ENCODE measurements at regions not wholly inside any gene's neighbourhood (a gene's known extent, or its start where the extent isn't known, plus 50 kb on each side); places are given as distances from the start of the nearest gene placed in this dataset.

GRCh38 chr3:64342940-64343688, 117.8 kb upstream of the PRICKLE2 start:
- Histone ChIP-seq H3K27ac (ENCODE audit: low read length) (no peak overlapping the region), H2AFZ (ENCODE audit: low read depth, low read length) (no peak overlapping the region), H3K9ac (ENCODE audit: low read depth, low read length) (no peak overlapping the region), H3K27me3 (ENCODE audit: insufficient read depth, low read length, poor library complexity) (no peaks in the 10 kb centered on the region), H3K9me3 (ENCODE audit: insufficient read depth, low read length, severe bottlenecking) (no peaks in the 10 kb centered on the region), H3K4me3 (ENCODE audit: low read depth in 1 of 2, low read length in 2 of 2) (no peak overlapping the region), H3K4me2 (ENCODE audit: insufficient read depth, low read length) (no peak overlapping the region), H3K36me3 (ENCODE audit: insufficient read depth, low read length) (no peaks in the 10 kb centered on the region), H3K4me1 (ENCODE audit: insufficient read depth, low read length) (no peaks in the 10 kb centered on the region), H3K79me2 (ENCODE audit: insufficient read depth, low read length) (no peaks in the 10 kb centered on the region), H4K20me1 (ENCODE audit: insufficient read depth, low read length) (no peaks in the 10 kb centered on the region)
- TF ChIP-seq CTCF (IDR thresholded peaks at IDR 0.05; ENCODE audit: borderline replicate concordance, extremely low read depth, low read length, poor library complexity, severe bottlenecking) (no peak), EZH2 (IDR thresholded peaks at IDR 0.05; ENCODE audit: borderline replicate concordance, low read depth, low read length, severe bottlenecking) (no peak)
- no peak for ATAC-seq (ENCODE audit: insufficient read depth, low read depth)
- DNase-seq = no peak

- H3K4me1 ChIP-seq (ENCODE audit: insufficient read depth, low read length) = no peaks in the 10 kb centered on the region
- no peaks in the 10 kb centered on the region for H4K20me1 ChIP-seq (ENCODE audit: insufficient read depth, low read length)
- no peak for ATAC-seq (ENCODE audit: insufficient read depth, low read depth)
- no peak for TF ChIP-seq EZH2 (IDR thresholded peaks at IDR 0.05; ENCODE audit: borderline replicate concordance, low read depth, low read length, severe bottlenecking)
- TF ChIP-seq CTCF (IDR thresholded peaks at IDR 0.05; ENCODE audit: borderline replicate concordance, extremely low read depth, low read length, poor library complexity, severe bottlenecking) = no peak
- no peak overlapping the region for H3K27ac ChIP-seq (ENCODE audit: low read length)
- no peak for DNase-seq
- H3K9me3 ChIP-seq (ENCODE audit: insufficient read depth, low read length, severe bottlenecking) = no peaks in the 10 kb centered on the region
- no peaks in the 10 kb centered on the region for H3K36me3 ChIP-seq (ENCODE audit: insufficient read depth, low read length)
- no peaks in the 10 kb centered on the region for H3K27me3 ChIP-seq (ENCODE audit: insufficient read depth, low read length, poor library complexity)
- H3K79me2 ChIP-seq (ENCODE audit: insufficient read depth, low read length) = no peaks in the 10 kb centered on the region
- H2AFZ ChIP-seq (ENCODE audit: low read depth, low read length) = no peak overlapping the region
- H3K9ac ChIP-seq (ENCODE audit: low read depth, low read length) = no peak overlapping the region
- H3K4me2 ChIP-seq (ENCODE audit: insufficient read depth, low read length) = no peak overlapping the region
- no peak overlapping the region for H3K4me3 ChIP-seq (ENCODE audit: low read depth in 1 of 2, low read length in 2 of 2)
Measured at GRCh38 chr3:64341296-64341695, 116.0 kb upstream of the PRICKLE2 start.

- no peak overlapping the region for H2AFZ ChIP-seq (ENCODE audit: low read depth, low read length)
- H3K27me3 ChIP-seq (ENCODE audit: insufficient read depth, low read length, poor library complexity) = no peaks in the 10 kb centered on the region
- no peak overlapping the region for H3K27ac ChIP-seq (ENCODE audit: low read length)
- no peak for TF ChIP-seq CTCF (IDR thresholded peaks at IDR 0.05; ENCODE audit: borderline replicate concordance, extremely low read depth, low read length, poor library complexity, severe bottlenecking)
- TF ChIP-seq EZH2 (IDR thresholded peaks at IDR 0.05; ENCODE audit: borderline replicate concordance, low read depth, low read length, severe bottlenecking) = no peak
- no peak overlapping the region for H3K4me3 ChIP-seq (ENCODE audit: low read depth in 1 of 2, low read length in 2 of 2)
- H3K79me2 ChIP-seq (ENCODE audit: insufficient read depth, low read length) = no peaks in the 10 kb centered on the region
- no peaks in the 10 kb centered on the region for H3K9me3 ChIP-seq (ENCODE audit: insufficient read depth, low read length, severe bottlenecking)
- H3K9ac ChIP-seq (ENCODE audit: low read depth, low read length) = no peak overlapping the region
- ATAC-seq (ENCODE audit: insufficient read depth, low read depth) (no peak), DNase-seq (no peak)
- no peaks in the 10 kb centered on the region for H4K20me1 ChIP-seq (ENCODE audit: insufficient read depth, low read length)
- H3K4me1 ChIP-seq (ENCODE audit: insufficient read depth, low read length) = no peaks in the 10 kb centered on the region
- H3K4me2 ChIP-seq (ENCODE audit: insufficient read depth, low read length) = no peak overlapping the region
- no peaks in the 10 kb centered on the region for H3K36me3 ChIP-seq (ENCODE audit: insufficient read depth, low read length)
Measured at GRCh38 chr3:64340641-64341101, 115.4 kb upstream of the PRICKLE2 start.
